ENCODE measurements at regions not wholly inside any gene's neighbourhood (a gene's known extent, or its start where the extent isn't known, plus 50 kb on each side); places are given as distances from the start of the nearest gene placed in this dataset.
A peak's percentile ranks its signal among the peaks of the same experiment; 100 is the strongest.

GRCh38 chr18:8468191-8468590, 141.0 kb upstream of the RAB12 start:
- no peaks in the 10 kb centered on the region for H3K36me3 Mint-ChIP-seq (ENCODE audit: unreplicated experiment)
- peaks cover 24% of the 10 kb centered on the region for H3K27me3 Mint-ChIP-seq (ENCODE audit: unreplicated experiment)
- H3K4me3 Mint-ChIP-seq (ENCODE audit: unreplicated experiment), result no peak overlapping the region
- peak; percentile 38 for DNase-seq (ENCODE audit: extremely low spot score, unreplicated experiment)
- H3K27ac Mint-ChIP-seq (ENCODE audit: unreplicated experiment), result no peak overlapping the region
- TF ChIP-seq, protein P1, sequence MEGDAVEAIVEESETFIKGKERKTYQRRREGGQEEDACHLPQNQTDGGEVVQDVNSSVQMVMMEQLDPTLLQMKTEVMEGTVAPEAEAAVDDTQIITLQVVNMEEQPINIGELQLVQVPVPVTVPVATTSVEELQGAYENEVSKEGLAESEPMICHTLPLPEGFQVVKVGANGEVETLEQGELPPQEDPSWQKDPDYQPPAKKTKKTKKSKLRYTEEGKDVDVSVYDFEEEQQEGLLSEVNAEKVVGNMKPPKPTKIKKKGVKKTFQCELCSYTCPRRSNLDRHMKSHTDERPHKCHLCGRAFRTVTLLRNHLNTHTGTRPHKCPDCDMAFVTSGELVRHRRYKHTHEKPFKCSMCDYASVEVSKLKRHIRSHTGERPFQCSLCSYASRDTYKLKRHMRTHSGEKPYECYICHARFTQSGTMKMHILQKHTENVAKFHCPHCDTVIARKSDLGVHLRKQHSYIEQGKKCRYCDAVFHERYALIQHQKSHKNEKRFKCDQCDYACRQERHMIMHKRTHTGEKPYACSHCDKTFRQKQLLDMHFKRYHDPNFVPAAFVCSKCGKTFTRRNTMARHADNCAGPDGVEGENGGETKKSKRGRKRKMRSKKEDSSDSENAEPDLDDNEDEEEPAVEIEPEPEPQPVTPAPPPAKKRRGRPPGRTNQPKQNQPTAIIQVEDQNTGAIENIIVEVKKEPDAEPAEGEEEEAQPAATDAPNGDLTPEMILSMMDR (IDR thresholded peaks at IDR 0.05), result no peak
- H3K4me1 Mint-ChIP-seq (ENCODE audit: unreplicated experiment), result peaks cover 14% of the 10 kb centered on the region
- H3K9me3 Mint-ChIP-seq (ENCODE audit: unreplicated experiment), result no peaks in the 10 kb centered on the region

- DNase-seq (ENCODE audit: extremely low spot score, unreplicated experiment), result peak; percentile 76
- TF ChIP-seq, protein P1 (IDR thresholded peaks at IDR 0.05), result no peak
- H3K9me3 Mint-ChIP-seq (ENCODE audit: unreplicated experiment), result no peaks in the 10 kb centered on the region
- H3K27me3 Mint-ChIP-seq (ENCODE audit: unreplicated experiment), result peaks cover 24% of the 10 kb centered on the region
- no peak overlapping the region for H3K4me3 Mint-ChIP-seq (ENCODE audit: unreplicated experiment)
- H3K4me1 Mint-ChIP-seq (ENCODE audit: unreplicated experiment), result peaks cover 14% of the 10 kb centered on the region
- H3K27ac Mint-ChIP-seq (ENCODE audit: unreplicated experiment), result no peak overlapping the region
- no peaks in the 10 kb centered on the region for H3K36me3 Mint-ChIP-seq (ENCODE audit: unreplicated experiment)
Observed at GRCh38 chr18:8468921-8469335, 140.3 kb upstream of the RAB12 start.

- no peak overlapping the region for H3K4me3 Mint-ChIP-seq (ENCODE audit: unreplicated experiment)
- TF ChIP-seq, protein P1 (IDR thresholded peaks at IDR 0.05), result no peak
- DNase-seq (ENCODE audit: extremely low spot score, unreplicated experiment), result peak; percentile 51
- H3K36me3 Mint-ChIP-seq (ENCODE audit: unreplicated experiment), result no peaks in the 10 kb centered on the region
- no peak overlapping the region for H3K27ac Mint-ChIP-seq (ENCODE audit: unreplicated experiment)
- H3K4me1 Mint-ChIP-seq (ENCODE audit: unreplicated experiment), result peaks cover 14% of the 10 kb centered on the region
- H3K27me3 Mint-ChIP-seq (ENCODE audit: unreplicated experiment), result peaks cover 27% of the 10 kb centered on the region
- no peaks in the 10 kb centered on the region for H3K9me3 Mint-ChIP-seq (ENCODE audit: unreplicated experiment)
Observed at GRCh38 chr18:8469544-8470130, 139.6 kb upstream of the RAB12 start.

DNA sequence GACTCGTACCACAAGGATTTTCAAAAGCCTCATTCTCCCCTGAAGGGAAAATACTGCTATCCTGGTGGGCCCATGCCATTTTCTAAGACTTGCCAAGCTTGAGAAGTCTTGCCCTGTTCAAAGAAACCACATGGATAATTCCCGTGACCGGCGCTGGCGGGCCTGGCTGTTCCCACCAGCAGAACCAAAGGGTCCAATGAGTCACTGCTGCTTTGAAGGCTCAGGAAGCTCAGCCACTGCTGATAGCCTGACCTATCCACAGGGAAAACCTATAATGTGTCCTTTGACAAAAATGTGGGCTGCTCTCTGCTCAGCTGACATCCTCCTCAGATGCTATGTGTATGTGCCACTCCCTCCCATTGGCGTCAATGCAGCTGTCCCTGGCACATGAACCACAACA, 137.9 kb upstream of the RAB12 start:
- Mint-ChIP-seq H3K4me3 (ENCODE audit: unreplicated experiment) (no peak overlapping the region), H3K27ac (ENCODE audit: unreplicated experiment) (no peak overlapping the region), H3K9me3 (ENCODE audit: unreplicated experiment) (no peaks in the 10 kb centered on the region), H3K27me3 (ENCODE audit: unreplicated experiment) (peaks cover 38% of the 10 kb centered on the region), H3K36me3 (ENCODE audit: unreplicated experiment) (no peaks in the 10 kb centered on the region), H3K4me1 (ENCODE audit: unreplicated experiment) (peaks cover 14% of the 10 kb centered on the region)
- TF ChIP-seq, protein P1 (IDR thresholded peaks at IDR 0.05), result no peak
- DNase-seq (ENCODE audit: extremely low spot score, unreplicated experiment), result peak; percentile 66

DNA sequence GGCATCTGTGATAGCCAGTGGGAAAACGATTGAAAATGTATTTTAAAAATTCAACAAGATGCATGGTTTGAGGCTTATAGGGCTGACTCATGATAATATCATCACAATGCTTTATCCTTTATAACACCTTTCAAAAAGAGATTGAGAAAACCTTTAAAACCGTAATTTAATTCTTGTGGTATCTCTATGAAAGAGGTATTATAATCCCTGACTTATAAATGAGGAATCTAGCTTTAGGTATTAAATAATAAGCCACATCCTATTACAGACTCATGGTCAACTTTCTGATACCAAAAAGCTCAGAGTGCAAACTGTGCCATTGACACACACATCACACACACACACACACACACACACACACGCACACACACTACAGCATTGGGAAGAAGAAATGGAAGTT, 134.6 kb upstream of the RAB12 start:
- no peak overlapping the region for H3K4me3 Mint-ChIP-seq (ENCODE audit: unreplicated experiment)
- H3K27me3 Mint-ChIP-seq (ENCODE audit: unreplicated experiment), result peaks cover 51% of the 10 kb centered on the region

More for the DNA sequence above, 134.6 kb upstream of the RAB12 start:
- H3K9me3 Mint-ChIP-seq (ENCODE audit: unreplicated experiment), result no peaks in the 10 kb centered on the region
- DNase-seq (ENCODE audit: extremely low spot score, unreplicated experiment), result no peak
- H3K36me3 Mint-ChIP-seq (ENCODE audit: unreplicated experiment), result no peaks in the 10 kb centered on the region
- no peak overlapping the region for H3K27ac Mint-ChIP-seq (ENCODE audit: unreplicated experiment)
- H3K4me1 Mint-ChIP-seq (ENCODE audit: unreplicated experiment), result peaks cover 2% of the 10 kb centered on the region
- TF ChIP-seq, protein P1 (IDR thresholded peaks at IDR 0.05), result no peak

All from osteocyte (in vitro differentiated cells).